Karpas-422 (cell line): ENCODE measurements at regions not wholly inside any gene's neighbourhood (a gene's known extent, or its start where the extent isn't known, plus 50 kb on each side); places are given as distances from the start of the nearest gene placed in this dataset.
"Not testable (repeated sequence)": the region's sequence is repeated elsewhere in the genome, so short reads cannot be mapped to it uniquely, and the experiment has no call there.

ENCODE experiments used
- DNase-seq: peaks from one replicate; pipeline ENCODE4 v3.0.0-alpha.2; 2015
- H2AFZ ChIP-seq: fragments of 200-600 bp; sonication (generic); 2 replicates; pipeline ENCODE4 v1.6.1; 2014; ENCODE audit warnings: antibody characterized with exemption, low read length, mixed read lengths
- H3K27ac ChIP-seq: fragments of 200-600 bp; sonication (generic); 2 replicates; pipeline ENCODE4 v1.5.1; 2014; ENCODE audit warnings: mild to moderate bottlenecking, low read length, moderate library complexity
- H3K27me3 ChIP-seq: fragments of 200-600 bp; sonication (generic); 2 replicates; pipeline ENCODE4 v1.6.1; 2014; ENCODE audit warnings: low read length, mixed read lengths
- H3K36me3 ChIP-seq: fragments of 200-600 bp; sonication (generic); 2 replicates; pipeline ENCODE4 v1.6.1; 2014; ENCODE audit warnings: low read length, mixed read lengths; ENCODE audit not compliant: insufficient read depth
- H3K4me1 ChIP-seq: fragments of 200-600 bp; sonication (generic); 2 replicates; pipeline ENCODE4 v1.6.1; 2014; ENCODE audit warnings: mild to moderate bottlenecking, low read length, mixed read lengths
- H3K4me2 ChIP-seq: fragments of 200-600 bp; sonication (generic); 2 replicates; pipeline ENCODE4 v1.6.1; 2014; ENCODE audit warnings: low read length, low read depth, mild to moderate bottlenecking; ENCODE audit not compliant: poor library complexity, severe bottlenecking
- H3K4me3 ChIP-seq: fragments of 200-600 bp; sonication (generic); 2 replicates; pipeline ENCODE4 v1.5.1; 2014; ENCODE audit warnings: mild to moderate bottlenecking, antibody characterized with exemption, low read length, mixed read lengths
- H3K79me2 ChIP-seq: fragments of 200-600 bp; sonication (generic); 2 replicates; pipeline ENCODE4 v1.6.1; 2014; ENCODE audit warnings: mild to moderate bottlenecking, low read length, mixed read lengths
- H3K9ac ChIP-seq: fragments of 200-600 bp; sonication (generic); 2 replicates; pipeline ENCODE4 v1.6.0; 2014; ENCODE audit warnings: low read length
- H3K9me2 ChIP-seq: fragments of 200-600 bp; sonication (generic), shearing (Covaris generic); replicated peaks from 2 replicates; pipeline ENCODE4 v1.6.0; 2014; ENCODE audit warnings: mild to moderate bottlenecking, low read length, moderate library complexity; ENCODE audit not compliant: insufficient read depth
- H3K9me3 ChIP-seq: fragments of 300-700, 200-600 bp; sonication (generic); 2 replicates; pipeline ENCODE4 v1.6.1; 2014; ENCODE audit warnings: low read length, mixed read lengths
- H4K20me1 ChIP-seq: fragments of 200-600 bp; sonication (generic); 2 replicates; pipeline ENCODE4 v1.6.1; 2014; ENCODE audit warnings: mild to moderate bottlenecking, antibody characterized with exemption, low read length, low read depth; ENCODE audit not compliant: insufficient read depth

- Histone ChIP-seq H3K9me2 (no peaks in the 10 kb centered on the region), H4K20me1 (no peaks in the 10 kb centered on the region), H3K4me3 (no peak overlapping the region), H2AFZ (no peak overlapping the region), H3K9me3 (no peaks in the 10 kb centered on the region), H3K4me2 (no peak overlapping the region), H3K27me3 (no peaks in the 10 kb centered on the region), H3K27ac (no peak overlapping the region), H3K79me2 (no peaks in the 10 kb centered on the region), H3K4me1 (no peaks in the 10 kb centered on the region), H3K36me3 (no peaks in the 10 kb centered on the region), H3K9ac (no peak overlapping the region)
- no peak for DNase-seq
Observed at GRCh38 chr11:116325247-116325646, 447.5 kb downstream of the BUD13 start.

DNA sequence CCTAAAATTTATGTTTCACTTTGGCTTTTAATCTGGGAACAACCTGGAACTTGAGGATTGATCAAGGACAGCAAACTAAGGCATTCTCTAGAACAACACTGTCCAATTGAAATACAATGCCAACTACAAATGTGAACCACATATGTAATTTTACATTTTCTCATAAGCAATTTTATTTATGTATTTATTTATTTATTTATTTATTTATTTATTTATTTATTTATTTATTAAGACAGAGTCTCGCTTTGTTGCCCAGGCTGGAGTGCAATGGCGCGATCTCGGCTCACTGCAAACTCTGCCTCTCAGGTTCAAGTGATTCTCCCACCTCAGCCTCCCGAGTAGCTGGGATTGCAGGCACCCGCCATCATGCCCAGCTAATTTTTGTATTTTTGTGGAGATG, 448.7 kb downstream of the BUD13 start:
- H3K9ac ChIP-seq, H3K4me2 ChIP-seq, H3K36me3 ChIP-seq, H2AFZ ChIP-seq, DNase-seq, H3K4me3 ChIP-seq, H4K20me1 ChIP-seq, H3K9me3 ChIP-seq, H3K4me1 ChIP-seq, H3K79me2 ChIP-seq, H3K9me2 ChIP-seq, H3K27ac ChIP-seq, H3K27me3 ChIP-seq: not testable (repeated sequence)

GRCh38 chr11:116317212-116317611, 455.6 kb downstream of the BUD13 start:
- H3K9me2 ChIP-seq = no peaks in the 10 kb centered on the region
- H3K27me3 ChIP-seq = no peaks in the 10 kb centered on the region
- H3K79me2 ChIP-seq = no peaks in the 10 kb centered on the region
- H3K4me2 ChIP-seq = no peak overlapping the region
- DNase-seq = no peak
- H2AFZ ChIP-seq = no peak overlapping the region
- H3K4me1 ChIP-seq = no peaks in the 10 kb centered on the region
- no peak overlapping the region for H3K4me3 ChIP-seq
- no peak overlapping the region for H3K27ac ChIP-seq
- no peaks in the 10 kb centered on the region for H4K20me1 ChIP-seq
- no peaks in the 10 kb centered on the region for H3K9me3 ChIP-seq
- H3K36me3 ChIP-seq = no peaks in the 10 kb centered on the region
- H3K9ac ChIP-seq = no peak overlapping the region

GRCh38 chr11:116314006-116314405, 458.8 kb downstream of the BUD13 start:
- H3K36me3 ChIP-seq = no peaks in the 10 kb centered on the region
- no peaks in the 10 kb centered on the region for H4K20me1 ChIP-seq
- no peaks in the 10 kb centered on the region for H3K4me1 ChIP-seq
- H2AFZ ChIP-seq = no peak overlapping the region
- no peaks in the 10 kb centered on the region for H3K9me2 ChIP-seq
- H3K79me2 ChIP-seq = no peaks in the 10 kb centered on the region
- no peaks in the 10 kb centered on the region for H3K27me3 ChIP-seq
- H3K9me3 ChIP-seq = no peaks in the 10 kb centered on the region
- no peak overlapping the region for H3K4me3 ChIP-seq
- no peak for DNase-seq
- no peak overlapping the region for H3K9ac ChIP-seq
- no peak overlapping the region for H3K4me2 ChIP-seq
- H3K27ac ChIP-seq = no peak overlapping the region

- Histone ChIP-seq H2AFZ (no peak overlapping the region), H3K9ac (no peak overlapping the region), H3K4me2 (no peak overlapping the region), H3K9me3 (no peaks in the 10 kb centered on the region), H3K9me2 (no peaks in the 10 kb centered on the region), H3K4me3 (no peak overlapping the region), H3K27me3 (no peaks in the 10 kb centered on the region), H4K20me1 (no peaks in the 10 kb centered on the region), H3K27ac (no peak overlapping the region), H3K4me1 (no peaks in the 10 kb centered on the region), H3K36me3 (no peaks in the 10 kb centered on the region), H3K79me2 (no peaks in the 10 kb centered on the region)
- no peak for DNase-seq
Observed at GRCh38 chr11:116312570-116313391, 460.0 kb downstream of the BUD13 start.

DNA sequence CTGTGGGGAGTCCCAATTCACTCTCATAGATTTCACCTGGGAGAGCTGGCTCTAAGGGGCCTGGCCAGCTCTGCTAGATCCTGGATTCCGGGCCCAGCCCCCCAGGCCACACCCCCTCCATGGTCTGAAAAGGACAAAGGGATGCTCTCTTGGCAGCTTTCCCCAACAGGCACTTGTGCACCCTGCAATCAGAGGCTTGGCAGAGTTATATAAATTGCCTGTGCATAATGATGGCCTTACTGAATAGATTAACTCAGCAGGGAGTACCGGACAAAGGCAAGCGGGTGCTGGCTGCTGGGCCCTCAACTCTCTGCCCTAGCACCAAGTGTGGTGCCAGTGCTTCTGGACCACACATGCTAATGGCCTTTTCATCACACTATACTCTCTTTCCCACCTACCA, 461.6 kb downstream of the BUD13 start:
- no peak overlapping the region for H3K4me3 ChIP-seq
- no peak overlapping the region for H3K4me2 ChIP-seq
- H3K9me2 ChIP-seq = no peaks in the 10 kb centered on the region
- no peak overlapping the region for H3K9ac ChIP-seq
- H4K20me1 ChIP-seq = no peaks in the 10 kb centered on the region
- no peaks in the 10 kb centered on the region for H3K27me3 ChIP-seq
- no peak overlapping the region for H3K27ac ChIP-seq
- H3K36me3 ChIP-seq = no peaks in the 10 kb centered on the region
- DNase-seq = no peak
- no peaks in the 10 kb centered on the region for H3K4me1 ChIP-seq
- no peaks in the 10 kb centered on the region for H3K79me2 ChIP-seq
- no peak overlapping the region for H2AFZ ChIP-seq
- H3K9me3 ChIP-seq = no peaks in the 10 kb centered on the region

DNA sequence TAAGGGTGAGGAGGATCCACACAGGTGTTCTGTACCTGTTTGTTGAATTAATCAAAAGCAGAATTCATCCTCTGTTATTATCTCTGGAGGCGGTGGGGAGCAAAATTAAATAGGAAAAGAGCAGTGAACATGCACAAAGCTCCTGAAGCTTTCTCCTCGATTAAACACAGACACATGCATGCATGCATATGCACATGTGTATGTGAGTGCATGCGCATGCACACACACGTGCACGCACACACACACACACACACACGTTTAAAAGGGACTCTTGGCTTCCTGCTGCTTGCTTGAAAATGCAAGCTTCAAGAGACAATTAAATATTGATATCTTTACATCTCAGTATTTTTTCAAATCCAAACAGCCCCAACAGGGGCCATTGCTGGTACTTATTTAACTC, 462.1 kb downstream of the BUD13 start:
- Histone ChIP-seq H3K27me3 (no peaks in the 10 kb centered on the region), H3K4me1 (no peaks in the 10 kb centered on the region), H3K9ac (no peak overlapping the region), H3K27ac (no peak overlapping the region), H3K36me3 (no peaks in the 10 kb centered on the region), H3K9me3 (no peaks in the 10 kb centered on the region), H4K20me1 (no peaks in the 10 kb centered on the region), H3K9me2 (no peaks in the 10 kb centered on the region), H3K4me2 (no peak overlapping the region), H2AFZ (no peak overlapping the region), H3K79me2 (no peaks in the 10 kb centered on the region), H3K4me3 (no peak overlapping the region)
- no peak for DNase-seq

GRCh38 chr11:116310226-116310625, 462.6 kb downstream of the BUD13 start:
- DNase-seq = no peak
- Histone ChIP-seq H3K79me2 (no peaks in the 10 kb centered on the region), H3K4me3 (no peak overlapping the region), H3K27ac (no peak overlapping the region), H3K9me3 (no peaks in the 10 kb centered on the region), H3K27me3 (no peaks in the 10 kb centered on the region), H3K4me2 (no peak overlapping the region), H4K20me1 (no peaks in the 10 kb centered on the region), H3K9me2 (no peaks in the 10 kb centered on the region), H3K36me3 (no peaks in the 10 kb centered on the region), H3K9ac (no peak overlapping the region), H3K4me1 (no peaks in the 10 kb centered on the region), H2AFZ (no peak overlapping the region)
